Kidney epithelial cell (primary cell): ENCODE measurements at regions not wholly inside any gene's neighbourhood (a gene's known extent, or its start where the extent isn't known, plus 50 kb on each side); places are given as distances from the start of the nearest gene placed in this dataset.

ENCODE experiments used
- DNase-seq: peaks from one replicate; pipeline ENCODE4 v3.0.0-alpha.2; 2010; ENCODE audit warnings: low read depth
- H3K27me3 ChIP-seq: 2 replicates; pipeline ENCODE4 v1.6.0; 2011; ENCODE audit warnings: low read length; ENCODE audit not compliant: control insufficient read depth, insufficient read depth
- H3K36me3 ChIP-seq: 2 replicates; pipeline ENCODE4 v1.5.1; 2011; ENCODE audit warnings: low read length; ENCODE audit not compliant: control insufficient read depth, insufficient read depth
- H3K4me3 ChIP-seq: 2 replicates; pipeline ENCODE4 v1.5.1; 2011; ENCODE audit warnings: low read depth, mild to moderate bottlenecking, control low read depth, low read length
- CTCF ChIP-seq: IDR thresholded peaks from 2 replicates; pipeline ENCODE4 v1.5.1; 2011; ENCODE audit warnings: mild to moderate bottlenecking, moderate library complexity, low read length, control low read depth, inconsistent platforms; ENCODE audit not compliant: insufficient read depth, poor library complexity, severe bottlenecking

- Histone ChIP-seq H3K4me3 (no peak overlapping the region), H3K27me3 (no peaks in the 10 kb centered on the region), H3K36me3 (no peaks in the 10 kb centered on the region)
- no peak for DNase-seq
- TF ChIP-seq CTCF = no peak
Observed at GRCh38 chr1:94318505-94319030, 81.2 kb upstream of the ARHGAP29 start.

GRCh38 chr1:94317790-94318188 lies 80.4 kb upstream of the ARHGAP29 start:
- H3K36me3 ChIP-seq = no peaks in the 10 kb centered on the region
- DNase-seq = no peak
- H3K4me3 ChIP-seq = no peak overlapping the region
- no peaks in the 10 kb centered on the region for H3K27me3 ChIP-seq
- TF ChIP-seq CTCF = no peak

- TF ChIP-seq CTCF = no peak
- Histone ChIP-seq H3K4me3 (no peak overlapping the region), H3K36me3 (no peaks in the 10 kb centered on the region), H3K27me3 (no peaks in the 10 kb centered on the region)
- DNase-seq = peak; percentile 81
Observed at GRCh38 chr1:94316836-94317789, 79.7 kb upstream of the ARHGAP29 start.

GRCh38 chr1:94316183-94316582 lies 78.8 kb upstream of the ARHGAP29 start:
- no peaks in the 10 kb centered on the region for H3K36me3 ChIP-seq
- no peak overlapping the region for H3K4me3 ChIP-seq
- TF ChIP-seq CTCF = no peak
- H3K27me3 ChIP-seq = no peaks in the 10 kb centered on the region
- no peak for DNase-seq

- no peak for TF ChIP-seq CTCF
- Histone ChIP-seq H3K4me3 (no peak overlapping the region), H3K27me3 (no peaks in the 10 kb centered on the region), H3K36me3 (no peaks in the 10 kb centered on the region)
- DNase-seq = no peak
Observed at GRCh38 chr1:94315552-94316116, 78.2 kb upstream of the ARHGAP29 start.
